ENCODE measurements at regions not wholly inside any gene's neighbourhood (a gene's known extent, or its start where the extent isn't known, plus 50 kb on each side); places are given as distances from the start of the nearest gene placed in this dataset.

DNA sequence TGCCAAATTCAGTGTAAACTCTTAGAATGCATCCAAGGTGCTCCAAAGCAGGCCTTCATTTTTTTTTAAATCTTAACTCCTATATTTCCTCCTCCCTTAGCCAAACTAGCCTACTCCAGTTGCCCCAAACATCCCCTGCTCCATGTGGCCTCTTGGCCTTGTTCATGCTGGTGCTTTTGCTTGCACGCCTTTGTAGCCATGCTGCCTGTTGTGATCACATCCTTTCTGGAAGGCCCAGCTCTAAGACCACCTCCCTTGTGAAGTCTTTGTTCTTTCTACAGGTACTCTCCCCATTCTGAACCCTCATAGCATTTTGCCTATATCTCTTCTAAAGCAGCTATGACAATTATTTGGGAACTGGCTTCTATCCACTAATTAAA is 375.3 kb upstream of the NFE2L3 start:
- Histone ChIP-seq H3K4me1 (peaks cover 4% of the 10 kb centered on the region), H3K36me3 (replicated peaks) (no peaks in the 10 kb centered on the region), H3K9me3 (no peaks in the 10 kb centered on the region), H3K27me3 (ENCODE audit: low read depth) (no peaks in the 10 kb centered on the region), H3K4me3 (no peak overlapping the region)
- in situ Hi-C loops (cut with MboI; ENCODE audit: low sequenced_read_pairs), result no loop called here
- DNase-seq (ENCODE audit: low spot score in 2 of 2), result no peak

- in situ Hi-C loops (cut with MboI; ENCODE audit: low sequenced_read_pairs), result no loop called here
Observed at GRCh38 chr7:25777969-25778708, 373.9 kb upstream of the NFE2L3 start.

DNA sequence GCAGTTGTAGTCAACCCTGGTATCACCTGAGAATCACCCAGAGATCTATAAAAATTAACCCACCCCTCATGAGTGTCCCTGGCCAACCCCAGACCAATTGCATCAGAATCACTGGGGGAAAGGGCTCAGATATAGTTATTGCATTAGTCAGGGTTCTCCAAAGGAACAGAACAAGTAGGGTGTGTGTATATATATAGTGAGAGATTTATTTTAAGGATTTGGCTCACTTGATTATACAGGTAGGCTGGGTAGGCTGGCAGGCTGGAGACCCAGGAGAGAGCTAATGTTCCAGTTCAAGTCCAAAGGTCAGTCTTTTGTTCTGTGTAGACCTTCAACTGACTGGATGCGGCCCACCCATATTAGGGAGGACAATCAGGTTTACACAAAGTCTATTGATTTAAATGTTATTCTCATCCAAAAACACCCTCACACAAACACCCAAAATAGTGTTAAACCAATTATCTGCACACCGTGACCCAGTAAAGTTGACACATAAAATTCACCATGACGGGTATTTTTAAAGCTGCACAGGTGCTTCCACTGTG is 372.9 kb upstream of the NFE2L3 start:
- Histone ChIP-seq H3K9me3 (no peaks in the 10 kb centered on the region), H3K36me3 (replicated peaks) (no peaks in the 10 kb centered on the region), H3K4me1 (peaks cover 4% of the 10 kb centered on the region), H3K27me3 (ENCODE audit: low read depth) (no peaks in the 10 kb centered on the region), H3K4me3 (no peak overlapping the region)
- DNase-seq (ENCODE audit: low spot score in 2 of 2), result no peak
- in situ Hi-C loops (cut with MboI; ENCODE audit: low sequenced_read_pairs), result no loop called here

More at GRCh38 chr7:25777969-25778708, 373.9 kb upstream of the NFE2L3 start:
- Histone ChIP-seq H3K4me3 (no peak overlapping the region), H3K36me3 (replicated peaks) (no peaks in the 10 kb centered on the region), H3K4me1 (peaks cover 4% of the 10 kb centered on the region), H3K9me3 (no peaks in the 10 kb centered on the region), H3K27me3 (ENCODE audit: low read depth) (no peaks in the 10 kb centered on the region)
- DNase-seq (ENCODE audit: low spot score in 2 of 2), result no peak

DNA sequence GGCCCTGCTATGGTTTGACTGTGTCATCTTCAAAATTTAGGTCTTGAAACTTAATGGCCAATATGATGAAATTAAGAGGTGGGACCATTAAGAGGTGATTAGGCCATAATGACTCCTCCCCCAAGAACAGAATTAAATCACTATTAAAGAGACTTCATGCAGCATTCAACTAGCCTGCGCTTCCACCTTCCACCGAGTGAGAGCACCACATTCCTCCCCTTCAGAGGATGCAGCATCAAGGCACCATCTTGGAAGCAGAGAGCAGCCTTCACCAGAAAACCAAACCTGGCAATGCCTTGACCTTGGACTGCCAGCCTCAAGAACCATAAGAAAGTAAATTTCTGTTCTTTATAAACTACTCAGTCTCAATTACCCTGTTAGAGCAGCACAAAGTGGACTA is 371.1 kb upstream of the NFE2L3 start:
- in situ Hi-C loops (cut with MboI; ENCODE audit: low sequenced_read_pairs), result no loop called here
- H3K4me1 ChIP-seq, result peaks cover 4% of the 10 kb centered on the region
- DNase-seq (ENCODE audit: low spot score in 2 of 2), result no peak
- H3K9me3 ChIP-seq, result no peaks in the 10 kb centered on the region
- H3K27me3 ChIP-seq (ENCODE audit: low read depth), result no peaks in the 10 kb centered on the region
- no peak overlapping the region for H3K4me3 ChIP-seq
- H3K36me3 ChIP-seq (replicated peaks), result no peaks in the 10 kb centered on the region

- in situ Hi-C loops (cut with MboI; ENCODE audit: low sequenced_read_pairs), result no loop called here
- peaks cover 4% of the 10 kb centered on the region for H3K4me1 ChIP-seq
- H3K36me3 ChIP-seq (replicated peaks), result no peaks in the 10 kb centered on the region
- H3K4me3 ChIP-seq, result no peak overlapping the region
- H3K27me3 ChIP-seq (ENCODE audit: low read depth), result no peaks in the 10 kb centered on the region
- H3K9me3 ChIP-seq, result no peaks in the 10 kb centered on the region
- no peak for DNase-seq (ENCODE audit: low spot score in 2 of 2)
Observed at GRCh38 chr7:25781704-25782103, 370.3 kb upstream of the NFE2L3 start.

- Histone ChIP-seq H3K9me3 (no peaks in the 10 kb centered on the region), H3K4me3 (no peak overlapping the region), H3K27me3 (ENCODE audit: low read depth) (no peaks in the 10 kb centered on the region), H3K36me3 (replicated peaks) (no peaks in the 10 kb centered on the region), H3K4me1 (no peaks in the 10 kb centered on the region)
- no peak for DNase-seq (ENCODE audit: low spot score in 2 of 2)
- in situ Hi-C loops (cut with MboI; ENCODE audit: low sequenced_read_pairs), result no loop called here
Observed at GRCh38 chr7:25786936-25787335, 365.1 kb upstream of the NFE2L3 start.

- Histone ChIP-seq H3K36me3 (replicated peaks) (no peaks in the 10 kb centered on the region), H3K9me3 (no peaks in the 10 kb centered on the region), H3K27me3 (ENCODE audit: low read depth) (no peaks in the 10 kb centered on the region), H3K4me3 (no peak overlapping the region), H3K4me1 (no peaks in the 10 kb centered on the region)
- DNase-seq (ENCODE audit: low spot score in 2 of 2), result no peak
- in situ Hi-C loops (cut with MboI; ENCODE audit: low sequenced_read_pairs), result no loop called here
Observed at GRCh38 chr7:25787336-25787735, 364.7 kb upstream of the NFE2L3 start.

DNA sequence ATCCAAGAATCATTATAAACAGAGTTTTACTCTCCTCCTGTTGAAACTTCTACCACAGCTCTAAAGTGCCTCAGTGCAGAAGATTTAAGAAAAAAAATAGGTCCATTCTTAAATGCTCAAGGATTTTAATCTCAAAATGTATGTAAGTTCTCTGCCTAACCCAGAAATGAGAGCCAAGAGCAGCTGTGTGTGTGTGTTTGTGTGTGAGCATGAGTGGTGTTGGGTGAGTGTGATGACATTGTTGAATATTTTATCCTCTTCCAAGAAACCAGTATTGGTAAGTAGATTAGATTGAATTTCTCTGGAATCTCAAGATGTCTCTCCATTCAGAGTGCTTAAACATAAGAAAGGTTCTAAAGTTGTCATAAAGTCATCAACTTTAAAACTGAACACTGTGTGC is 363.6 kb upstream of the NFE2L3 start:
- no peaks in the 10 kb centered on the region for H3K4me1 ChIP-seq
- no peaks in the 10 kb centered on the region for H3K9me3 ChIP-seq
- no peak overlapping the region for H3K4me3 ChIP-seq
- no peak for DNase-seq (ENCODE audit: low spot score in 2 of 2)
- in situ Hi-C loops (cut with MboI; ENCODE audit: low sequenced_read_pairs), result no loop called here
- H3K36me3 ChIP-seq (replicated peaks), result no peaks in the 10 kb centered on the region
- no peaks in the 10 kb centered on the region for H3K27me3 ChIP-seq (ENCODE audit: low read depth)

DNA sequence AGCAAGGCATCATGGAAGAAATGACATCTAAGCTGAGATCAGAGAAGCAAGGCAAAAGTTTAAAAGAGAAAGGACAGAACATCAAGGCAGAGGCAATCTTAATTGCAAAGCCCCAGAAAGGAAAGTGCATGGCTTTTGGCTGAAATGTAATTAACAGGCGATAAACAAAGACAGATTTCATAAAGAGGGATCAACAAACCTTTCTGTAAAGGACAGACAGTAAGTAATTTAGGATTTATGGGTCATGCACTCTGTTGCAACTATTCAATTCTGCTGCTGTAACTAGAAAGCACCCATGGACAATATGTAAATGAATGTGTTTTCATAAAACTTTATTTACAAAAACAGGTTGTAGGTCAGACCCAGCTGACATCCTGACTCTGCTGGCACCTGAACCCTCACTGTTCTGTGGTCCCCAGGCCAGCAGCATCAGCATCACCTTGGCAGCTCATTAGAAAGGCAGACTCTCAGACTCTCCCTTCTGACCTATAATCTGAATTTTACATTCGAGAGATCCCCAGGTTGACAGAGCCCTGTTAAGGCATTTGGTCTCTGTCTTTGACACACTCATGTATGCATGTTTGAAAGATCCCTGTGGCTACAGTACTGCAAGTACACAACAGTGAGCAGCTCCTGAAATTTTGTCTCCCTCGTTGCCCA is 362.9 kb upstream of the NFE2L3 start:
- Histone ChIP-seq H3K4me1 (no peaks in the 10 kb centered on the region), H3K4me3 (no peak overlapping the region), H3K9me3 (no peaks in the 10 kb centered on the region), H3K27me3 (ENCODE audit: low read depth) (no peaks in the 10 kb centered on the region), H3K36me3 (replicated peaks) (no peaks in the 10 kb centered on the region)
- in situ Hi-C loops (cut with MboI; ENCODE audit: low sequenced_read_pairs), result no loop called here
- DNase-seq (ENCODE audit: low spot score in 2 of 2), result no peak

DNA sequence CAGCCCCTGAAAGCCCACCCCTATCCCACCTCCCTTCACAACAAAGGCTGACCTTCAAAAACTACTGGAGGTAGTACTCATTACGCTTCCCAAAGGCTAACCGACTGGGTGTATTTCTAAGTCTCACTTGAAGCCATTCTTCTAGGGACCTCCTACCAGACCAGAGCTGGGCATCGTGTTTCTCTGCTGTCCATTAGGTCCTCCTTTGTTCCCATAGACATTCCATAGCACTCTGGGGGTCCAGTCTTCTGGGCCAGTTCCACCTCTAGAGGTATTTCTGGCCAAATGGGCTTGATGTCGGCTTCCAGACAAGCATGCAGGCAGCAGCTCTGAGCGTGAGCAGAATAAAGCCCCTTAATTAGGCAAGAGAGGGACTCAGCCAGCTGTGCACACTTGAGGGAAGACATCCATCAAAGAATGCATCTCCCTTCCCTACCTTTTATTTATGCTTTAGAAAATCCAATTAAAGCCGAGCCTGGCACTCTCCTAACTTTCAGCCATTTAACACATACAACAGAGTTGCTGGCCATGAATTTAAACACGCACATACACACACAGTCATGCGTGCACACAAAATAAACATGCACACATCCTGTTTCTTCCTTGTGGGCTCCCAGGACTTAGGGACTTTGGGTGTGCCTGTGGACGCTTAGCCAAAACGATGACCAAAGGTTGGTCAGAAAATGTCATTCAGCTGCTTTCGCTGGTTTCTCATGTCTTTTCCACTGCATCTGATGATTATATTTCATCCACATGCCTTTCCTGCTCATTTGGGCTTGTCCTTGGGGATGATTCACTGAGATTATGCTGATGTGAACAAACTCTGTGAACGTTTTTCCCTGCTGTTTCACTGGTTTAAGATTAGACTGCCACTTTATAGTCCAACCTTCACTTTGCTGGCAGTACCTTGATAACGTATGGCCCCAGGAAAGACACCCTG is 362.0 kb upstream of the NFE2L3 start:
- Histone ChIP-seq H3K27me3 (ENCODE audit: low read depth) (no peaks in the 10 kb centered on the region), H3K4me1 (no peaks in the 10 kb centered on the region), H3K36me3 (replicated peaks) (no peaks in the 10 kb centered on the region), H3K4me3 (no peak overlapping the region), H3K9me3 (no peaks in the 10 kb centered on the region)
- DNase-seq (ENCODE audit: low spot score in 2 of 2), result no peak
- in situ Hi-C loops (cut with MboI; ENCODE audit: low sequenced_read_pairs), result no loop called here

GRCh38 chr7:25790963-25791362 is 361.0 kb upstream of the NFE2L3 start:
- Histone ChIP-seq H3K4me1 (no peaks in the 10 kb centered on the region), H3K36me3 (replicated peaks) (no peaks in the 10 kb centered on the region)
- in situ Hi-C loops (cut with MboI; ENCODE audit: low sequenced_read_pairs), result no loop called here

DNA sequence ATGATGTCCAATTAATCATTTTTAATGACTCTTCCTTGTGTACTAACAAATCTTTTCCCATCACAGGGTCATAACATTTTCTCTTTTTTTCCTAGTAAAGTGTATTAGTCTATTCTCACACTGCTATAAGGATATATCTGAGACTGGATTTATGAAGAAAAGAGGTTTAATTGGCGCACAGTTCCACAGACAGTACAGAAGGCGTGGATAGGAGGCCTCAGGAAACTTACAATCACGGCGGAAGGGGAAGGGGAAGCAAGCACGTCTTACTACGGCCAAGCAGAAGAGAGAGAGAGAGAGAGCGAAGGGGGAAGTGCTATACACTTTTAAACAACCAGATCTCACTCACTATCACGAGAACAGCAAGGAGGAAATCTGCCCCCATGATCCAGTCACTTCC is 359.4 kb upstream of the NFE2L3 start:
- DNase-seq (ENCODE audit: low spot score in 2 of 2), result no peak
- no peaks in the 10 kb centered on the region for H3K36me3 ChIP-seq (replicated peaks)
- H3K4me3 ChIP-seq, result no peak overlapping the region
- H3K27me3 ChIP-seq (ENCODE audit: low read depth), result no peaks in the 10 kb centered on the region
- H3K4me1 ChIP-seq, result no peaks in the 10 kb centered on the region
- in situ Hi-C loops (cut with MboI; ENCODE audit: low sequenced_read_pairs), result no loop called here
- H3K9me3 ChIP-seq, result no peaks in the 10 kb centered on the region

More at GRCh38 chr7:25790963-25791362, 361.0 kb upstream of the NFE2L3 start:
- no peak for DNase-seq (ENCODE audit: low spot score in 2 of 2)
- Histone ChIP-seq H3K4me3 (no peak overlapping the region), H3K9me3 (no peaks in the 10 kb centered on the region), H3K27me3 (ENCODE audit: low read depth) (no peaks in the 10 kb centered on the region)

DNA sequence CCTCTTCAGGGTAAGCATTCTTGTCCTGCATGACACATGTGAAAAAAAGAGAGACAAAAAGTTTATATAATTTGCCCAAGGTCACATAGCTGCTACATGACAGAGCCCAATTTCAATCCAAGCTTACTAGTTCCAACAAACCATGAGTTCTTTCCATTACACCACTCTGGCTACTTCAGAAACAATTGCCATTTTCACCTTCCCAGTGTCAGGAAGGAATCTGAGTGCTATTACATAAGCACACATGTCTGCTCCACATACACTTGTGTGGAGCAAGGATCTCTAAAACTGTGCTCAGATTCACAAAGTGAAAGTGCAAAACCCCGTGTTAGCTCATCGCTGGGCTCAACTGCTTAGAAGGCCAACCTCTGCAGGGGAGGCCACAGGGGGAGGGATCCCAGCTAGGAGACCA is 356.2 kb upstream of the NFE2L3 start:
- no peak overlapping the region for H3K4me3 ChIP-seq

More for the DNA sequence above, 356.2 kb upstream of the NFE2L3 start:
- no peak for DNase-seq (ENCODE audit: low spot score in 2 of 2)
- H3K4me1 ChIP-seq, result no peaks in the 10 kb centered on the region
- in situ Hi-C loops (cut with MboI; ENCODE audit: low sequenced_read_pairs), result no loop called here
- H3K9me3 ChIP-seq, result no peaks in the 10 kb centered on the region
- H3K27me3 ChIP-seq (ENCODE audit: low read depth), result no peaks in the 10 kb centered on the region
- H3K36me3 ChIP-seq (replicated peaks), result no peaks in the 10 kb centered on the region

All from HAP-1 (cell line).